ENCODE measurements at regions not wholly inside any gene's neighbourhood (a gene's known extent, or its start where the extent isn't known, plus 50 kb on each side); places are given as distances from the start of the nearest gene placed in this dataset.

DNA sequence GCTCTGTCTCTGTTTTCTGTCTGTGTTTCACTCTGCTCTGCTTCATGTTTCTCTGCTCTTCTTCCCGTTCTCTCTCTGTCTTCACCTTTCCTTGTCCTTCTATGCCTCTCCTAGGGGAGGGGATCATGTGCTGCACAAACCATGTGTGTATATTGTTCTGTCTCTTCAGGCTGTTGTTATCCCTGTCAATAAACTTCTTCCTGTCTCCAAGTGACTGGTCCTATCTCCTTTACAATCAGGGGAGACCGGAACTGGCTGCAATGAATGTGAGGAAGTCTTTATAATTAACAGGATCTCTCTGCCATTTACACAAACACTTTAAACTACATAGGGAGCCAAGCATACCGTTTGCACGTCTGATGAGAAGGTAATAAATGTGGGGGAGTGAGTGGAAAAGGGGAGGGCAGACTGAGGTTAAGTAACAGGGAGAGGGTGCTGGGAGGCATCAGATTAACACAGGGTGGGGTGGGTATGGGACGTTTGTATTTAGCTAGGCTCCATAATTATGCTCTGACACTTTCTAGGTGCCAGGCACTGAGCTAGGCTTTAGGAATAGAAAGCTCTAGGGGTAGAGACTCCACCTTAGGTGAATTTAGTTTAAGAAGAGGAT is 626.1 kb downstream of the DHX35 start:
- H3K36me3 Mint-ChIP-seq = no peaks in the 10 kb centered on the region
- 8% methylated on average over 2 of the region's 5 CpGs for WGBS (ENCODE audit: insufficient coverage)
- no peak overlapping the region for H3K4me2 ChIP-seq (replicated peaks; ENCODE audit: extremely low read depth, low read length, poor library complexity, severe bottlenecking)

DNA sequence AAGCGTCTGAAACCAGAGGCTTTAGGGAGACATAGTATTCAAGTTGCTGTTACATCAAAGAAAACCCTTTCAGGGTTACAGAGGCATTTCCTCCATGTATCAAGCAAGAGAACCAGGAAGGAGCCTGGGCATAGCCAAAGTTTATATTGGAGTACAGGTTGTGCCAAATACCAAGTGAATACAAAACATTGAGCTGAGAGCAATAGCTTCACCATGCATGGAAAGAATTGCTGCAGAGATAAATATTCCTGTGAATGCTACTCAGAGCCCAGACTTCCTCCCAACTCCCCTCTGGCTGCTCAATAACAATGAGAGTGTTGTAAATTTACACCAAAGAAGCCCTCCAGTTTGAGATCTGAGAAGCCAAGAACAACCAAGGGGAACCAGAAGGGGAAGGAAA is 618.9 kb downstream of the DHX35 start:
- DNase-seq = no peak
- intact Hi-C loops (cut with micrococcal nuclease) = no loop called here
- Histone ChIP-seq H3K4me3 (replicated peaks in 1 of 3; ENCODE audit: low read depth in 2 of 3, low read length in 3 of 3) (no peak overlapping the region), H4K20me1 (ENCODE audit: insufficient read depth, low read length) (no peaks in the 10 kb centered on the region), H3K9me3 (replicated peaks in 1 of 2; ENCODE audit: control insufficient read depth in 1 of 2, insufficient read depth in 1 of 2, low read length in 2 of 2) (no peaks in the 10 kb centered on the region), H2AFZ (ENCODE audit: insufficient read depth, low read depth, low read length, poor library complexity, severe bottlenecking) (no peak overlapping the region), H3K4me1 (ENCODE audit: control insufficient read depth in 1 of 2, insufficient read depth in 2 of 2, low read length in 2 of 2) (no peaks in the 10 kb centered on the region), H3K27me3 (ENCODE audit: control insufficient read depth in 2 of 2, insufficient read depth in 2 of 2, low read length in 2 of 2) (no peaks in the 10 kb centered on the region), H3K4me2 (replicated peaks; ENCODE audit: extremely low read depth, low read length, poor library complexity, severe bottlenecking) (no peak overlapping the region), H3K36me3 (replicated peaks in 1 of 2; ENCODE audit: control insufficient read depth in 1 of 2, insufficient read depth in 2 of 2, low read length in 2 of 2) (no peaks in the 10 kb centered on the region), H3K79me2 (ENCODE audit: insufficient read depth, low read length) (no peaks in the 10 kb centered on the region), H3K27ac (ENCODE audit: low read depth in 1 of 2, low read length in 2 of 2) (no peak overlapping the region), H3K9ac (ENCODE audit: insufficient read depth, low read length, poor library complexity, severe bottlenecking) (no peak overlapping the region)
- Mint-ChIP-seq H3K27me3 (ENCODE audit: low read depth in 3 of 3) (peaks cover 0 to 1% (median 0%) of the 10 kb centered on the region in 3 donors), H3K36me3 (no peaks in the 10 kb centered on the region), H3K9me3 (peaks cover 3 to 17% (median 6%) of the 10 kb centered on the region in 7 donors), H3K27ac (no peak overlapping the region), H3K4me3 (no peak overlapping the region), H3K4me1 (no peaks in the 10 kb centered on the region)
- TF ChIP-seq, protein P1, sequence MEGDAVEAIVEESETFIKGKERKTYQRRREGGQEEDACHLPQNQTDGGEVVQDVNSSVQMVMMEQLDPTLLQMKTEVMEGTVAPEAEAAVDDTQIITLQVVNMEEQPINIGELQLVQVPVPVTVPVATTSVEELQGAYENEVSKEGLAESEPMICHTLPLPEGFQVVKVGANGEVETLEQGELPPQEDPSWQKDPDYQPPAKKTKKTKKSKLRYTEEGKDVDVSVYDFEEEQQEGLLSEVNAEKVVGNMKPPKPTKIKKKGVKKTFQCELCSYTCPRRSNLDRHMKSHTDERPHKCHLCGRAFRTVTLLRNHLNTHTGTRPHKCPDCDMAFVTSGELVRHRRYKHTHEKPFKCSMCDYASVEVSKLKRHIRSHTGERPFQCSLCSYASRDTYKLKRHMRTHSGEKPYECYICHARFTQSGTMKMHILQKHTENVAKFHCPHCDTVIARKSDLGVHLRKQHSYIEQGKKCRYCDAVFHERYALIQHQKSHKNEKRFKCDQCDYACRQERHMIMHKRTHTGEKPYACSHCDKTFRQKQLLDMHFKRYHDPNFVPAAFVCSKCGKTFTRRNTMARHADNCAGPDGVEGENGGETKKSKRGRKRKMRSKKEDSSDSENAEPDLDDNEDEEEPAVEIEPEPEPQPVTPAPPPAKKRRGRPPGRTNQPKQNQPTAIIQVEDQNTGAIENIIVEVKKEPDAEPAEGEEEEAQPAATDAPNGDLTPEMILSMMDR (IDR thresholded peaks at IDR 0.05) = no peak
- WGBS (ENCODE audit: insufficient coverage) = 56% methylated on average over 1 of the region's 1 CpG

More for the DNA sequence above, 626.1 kb downstream of the DHX35 start:
- Histone ChIP-seq H3K9me3 (replicated peaks in 1 of 2; ENCODE audit: control insufficient read depth in 1 of 2, insufficient read depth in 1 of 2, low read length in 2 of 2) (no peaks in the 10 kb centered on the region), H3K9ac (ENCODE audit: insufficient read depth, low read length, poor library complexity, severe bottlenecking) (no peak overlapping the region), H4K20me1 (ENCODE audit: insufficient read depth, low read length) (no peaks in the 10 kb centered on the region), H3K27me3 (ENCODE audit: control insufficient read depth in 2 of 2, insufficient read depth in 2 of 2, low read length in 2 of 2) (no peaks in the 10 kb centered on the region), H3K36me3 (replicated peaks in 1 of 2; ENCODE audit: control insufficient read depth in 1 of 2, insufficient read depth in 2 of 2, low read length in 2 of 2) (no peaks in the 10 kb centered on the region), H3K4me1 (ENCODE audit: control insufficient read depth in 1 of 2, insufficient read depth in 2 of 2, low read length in 2 of 2) (no peaks in the 10 kb centered on the region), H3K4me3 (replicated peaks in 1 of 3; ENCODE audit: low read depth in 2 of 3, low read length in 3 of 3) (no peak overlapping the region), H2AFZ (ENCODE audit: insufficient read depth, low read depth, low read length, poor library complexity, severe bottlenecking) (no peak overlapping the region), H3K79me2 (ENCODE audit: insufficient read depth, low read length) (no peaks in the 10 kb centered on the region), H3K27ac (ENCODE audit: low read depth in 1 of 2, low read length in 2 of 2) (no peak overlapping the region)
- Mint-ChIP-seq H3K27me3 (ENCODE audit: low read depth in 3 of 3) (no peaks in the 10 kb centered on the region), H3K4me1 (no peaks in the 10 kb centered on the region), H3K9me3 (peaks cover 0 to 8% (median 4%) of the 10 kb centered on the region in 7 donors), H3K4me3 (no peak overlapping the region), H3K27ac (no peak overlapping the region)
- no peak for DNase-seq
- TF ChIP-seq, protein P1 (IDR thresholded peaks at IDR 0.05) = no peak
- intact Hi-C loops (cut with micrococcal nuclease) = no loop called here
